Smooth muscle cell (in vitro differentiated cells): ENCODE measurements at regions not wholly inside any gene's neighbourhood (a gene's known extent, or its start where the extent isn't known, plus 50 kb on each side); places are given as distances from the start of the nearest gene placed in this dataset.
A peak's percentile ranks its signal among the peaks of the same experiment; 100 is the strongest.

Experiments
- DNase-seq: peaks from one replicate; lab custom pipeline; 2025; ENCODE audit not compliant: unreplicated experiment; lab: John Stamatoyannopoulos, UW
- H2AFZ ChIP-seq: fragments of 200-600 bp; sonication (generic); 2 replicates; pipeline ENCODE4 v1.6.0; 2016; ENCODE audit warnings: antibody characterized with exemption, low read depth, mild to moderate bottlenecking
- H3F3A ChIP-seq: fragments of 200-600 bp; sonication (generic); 2 replicates; pipeline ENCODE4 v1.6.0; 2017; ENCODE audit warnings: antibody characterized with exemption, low read depth
- H3K27ac ChIP-seq: fragments of 200-600 bp; sonication (generic); 2 replicates; pipeline ENCODE4 v1.5.1; 2016; ENCODE audit warnings: low read depth, mild to moderate bottlenecking
- H3K27me3 ChIP-seq: fragments of 200-600 bp; sonication (generic); 2 replicates; pipeline ENCODE4 v1.6.1; 2016; ENCODE audit warnings: low read depth, mild to moderate bottlenecking
- H3K36me3 ChIP-seq: fragments of 200-600 bp; sonication (generic); 2 replicates; pipeline ENCODE4 v1.5.1; 2016; ENCODE audit warnings: low read depth
- H3K4me1 ChIP-seq: fragments of 200-600 bp; sonication (generic); 2 replicates; pipeline ENCODE4 v1.5.1; 2016; ENCODE audit warnings: low read depth
- H3K4me2 ChIP-seq: fragments of 200-600 bp; sonication (generic); 2 replicates; pipeline ENCODE4 v1.6.0; 2016; ENCODE audit warnings: mild to moderate bottlenecking
- H3K4me3 ChIP-seq: fragments of 200-600 bp; sonication (generic); 2 replicates; pipeline ENCODE4 v1.5.1; 2016; ENCODE audit warnings: mild to moderate bottlenecking
- H3K79me2 ChIP-seq: fragments of 200-600 bp; sonication (generic); 2 replicates; pipeline ENCODE4 v1.6.0; 2016; ENCODE audit warnings: low read depth, mild to moderate bottlenecking
- H3K9ac ChIP-seq: fragments of 200-600 bp; sonication (generic); 2 replicates; pipeline ENCODE4 v1.6.0; 2016; ENCODE audit warnings: low read depth
- H3K9me3 ChIP-seq: fragments of 200-600 bp; sonication (generic); replicated peaks from 2 replicates; pipeline ENCODE4 v1.5.1; 2016; ENCODE audit warnings: low read depth
- H4K20me1 ChIP-seq: fragments of 200-600 bp; sonication (generic); 2 replicates; pipeline ENCODE4 v1.6.0; 2016; ENCODE audit warnings: low read depth
- CTCF ChIP-seq: fragments of 200-600 bp; sonication (generic); IDR thresholded peaks from 2 replicates; pipeline ENCODE4 v1.5.1; 2017; ENCODE audit warnings: borderline replicate concordance, mild to moderate bottlenecking, antibody characterized with exemption; ENCODE audit not compliant: insufficient read depth, poor library complexity, severe bottlenecking
- WGBS: methylation state at CpG from one replicate; pipeline ENCODE4 v1.1.7; 2016; ENCODE audit warnings: low lambda C conversion rate; 5-methylcytosine and 5-hydroxymethylcytosine counted together

GRCh38 chr5:82362636-82363035 is 84.5 kb upstream of the RPS23 start:
- WGBS = 57% methylated on average over 6 of the region's 6 CpGs
- Histone ChIP-seq H2AFZ (peak overlapping the region; percentile 30), H3K36me3 (no peaks in the 10 kb centered on the region), H3K4me2 (peak overlapping the region; percentile 41), H3K27me3 (no peaks in the 10 kb centered on the region), H3K4me3 (no peak overlapping the region), H3K9me3 (no peaks in the 10 kb centered on the region), H3F3A (peaks cover 3% of the 10 kb centered on the region), H4K20me1 (no peaks in the 10 kb centered on the region), H3K79me2 (peaks cover 9% of the 10 kb centered on the region), H3K4me1 (peaks cover 19% of the 10 kb centered on the region), H3K27ac (peak overlapping the region; percentile 69), H3K9ac (no peak overlapping the region)
- TF ChIP-seq CTCF = no peak
- DNase-seq = no peak

GRCh38 chr5:82360022-82360421 is 81.9 kb upstream of the RPS23 start:
- H3K4me2 ChIP-seq = peak overlapping the region; percentile 43

GRCh38 chr5:82359272-82359671 is 81.1 kb upstream of the RPS23 start:
- no peaks in the 10 kb centered on the region for H4K20me1 ChIP-seq
- H3K4me1 ChIP-seq = peaks cover 19% of the 10 kb centered on the region
- peak overlapping the region; percentile 8 for H3K4me2 ChIP-seq
- no peak for DNase-seq
- H3K79me2 ChIP-seq = peaks cover 6% of the 10 kb centered on the region
- H3K4me3 ChIP-seq = no peak overlapping the region
- no peaks in the 10 kb centered on the region for H3K27me3 ChIP-seq
- H3K36me3 ChIP-seq = no peaks in the 10 kb centered on the region
- peak overlapping the region; percentile 69 for H3K27ac ChIP-seq
- TF ChIP-seq CTCF = no peak
- WGBS = 75% methylated on average over 3 of the region's 3 CpGs
- H2AFZ ChIP-seq = peak overlapping the region; percentile 17
- H3K9me3 ChIP-seq = no peaks in the 10 kb centered on the region
- H3F3A ChIP-seq = peaks cover 3% of the 10 kb centered on the region
- H3K9ac ChIP-seq = no peak overlapping the region

More at GRCh38 chr5:82360022-82360421, 81.9 kb upstream of the RPS23 start:
- Histone ChIP-seq H3K79me2 (peaks cover 6% of the 10 kb centered on the region), H3K27me3 (no peaks in the 10 kb centered on the region), H3K4me1 (peaks cover 19% of the 10 kb centered on the region), H3K9ac (no peak overlapping the region), H3K9me3 (no peaks in the 10 kb centered on the region), H3K36me3 (no peaks in the 10 kb centered on the region), H3K27ac (peak overlapping the region; percentile 69), H2AFZ (peak overlapping the region; percentile 49), H3K4me3 (no peak overlapping the region), H3F3A (peaks cover 3% of the 10 kb centered on the region), H4K20me1 (no peaks in the 10 kb centered on the region)
- DNase-seq = no peak
- no peak for TF ChIP-seq CTCF
- 79% methylated on average over 3 of the region's 3 CpGs for WGBS

GRCh38 chr5:82358457-82358856 is 80.3 kb upstream of the RPS23 start:
- 63% methylated on average over 2 of the region's 2 CpGs for WGBS
- no peak overlapping the region for H3K4me3 ChIP-seq
- H3K79me2 ChIP-seq = peaks cover 6% of the 10 kb centered on the region
- H3K9me3 ChIP-seq = no peaks in the 10 kb centered on the region
- H3F3A ChIP-seq = peaks cover 3% of the 10 kb centered on the region
- H3K27me3 ChIP-seq = no peaks in the 10 kb centered on the region
- H3K36me3 ChIP-seq = no peaks in the 10 kb centered on the region
- H3K9ac ChIP-seq = no peak overlapping the region
- peaks cover 19% of the 10 kb centered on the region for H3K4me1 ChIP-seq
- no peaks in the 10 kb centered on the region for H4K20me1 ChIP-seq
- H3K27ac ChIP-seq = peak overlapping the region; percentile 69
- no peak overlapping the region for H3K4me2 ChIP-seq
- TF ChIP-seq CTCF = no peak
- no peak for DNase-seq
- H2AFZ ChIP-seq = no peak overlapping the region
